ENCODE measurements at regions not wholly inside any gene's neighbourhood (a gene's known extent, or its start where the extent isn't known, plus 50 kb on each side); places are given as distances from the start of the nearest gene placed in this dataset.

GRCh38 chr17:69884356-69884755 is 190.7 kb upstream of the KCNJ16 start:
- no peak for DNase-seq (ENCODE audit: low read depth in 2 of 2)

- DNase-seq (ENCODE audit: low read depth in 2 of 2): no peak
These were observed 190.2 kb upstream of the KCNJ16 start for GRCh38 chr17:69884846-69885245.

- peak; percentile 44 to 58 for DNase-seq (ENCODE audit: low read depth in 2 of 2)
These were observed 176.4 kb upstream of the KCNJ16 start for GRCh38 chr17:69898601-69899000.

DNA sequence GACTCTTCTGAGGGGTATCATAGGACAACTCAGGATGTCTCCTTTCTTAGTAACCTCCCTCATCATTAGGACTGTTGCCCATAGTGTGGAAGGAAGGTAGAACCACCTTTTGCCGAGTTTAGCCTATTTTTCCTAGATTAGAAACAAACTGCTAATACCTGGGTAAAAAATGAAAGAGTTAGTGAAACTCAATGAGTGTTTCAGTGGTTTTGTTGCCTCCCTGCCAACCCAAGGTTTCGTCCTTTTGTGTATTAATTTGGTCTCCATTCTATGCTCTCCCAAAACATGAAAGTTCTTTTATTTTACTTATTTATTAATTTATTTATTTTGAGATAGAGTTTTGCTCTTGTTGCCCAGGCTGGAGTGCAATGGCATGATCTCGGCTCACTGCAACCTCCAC is 174.9 kb upstream of the KCNJ16 start:
- DNase-seq (ENCODE audit: low read depth in 2 of 2): no peak

DNA sequence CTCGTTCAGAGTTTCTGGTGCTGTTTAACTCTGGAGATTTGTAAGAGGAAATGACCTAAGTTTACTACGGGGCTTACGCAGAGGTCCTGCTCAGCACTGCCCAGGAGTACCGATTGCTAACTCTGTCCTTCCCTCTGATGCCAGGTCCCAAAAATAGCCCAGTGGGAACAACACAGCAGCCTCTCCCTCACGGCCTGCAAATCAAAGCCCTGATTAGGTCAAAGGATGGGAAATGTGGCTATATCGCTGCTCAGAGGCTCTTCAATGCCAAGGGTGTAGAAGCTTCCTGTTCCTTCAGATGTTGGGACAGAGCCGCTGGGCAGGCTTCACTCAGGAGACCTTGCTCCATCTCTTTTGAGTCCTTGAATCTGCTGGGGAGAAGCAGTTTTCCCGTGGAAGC is 174.2 kb upstream of the KCNJ16 start:
- no peak for DNase-seq (ENCODE audit: low read depth in 2 of 2)

DNA sequence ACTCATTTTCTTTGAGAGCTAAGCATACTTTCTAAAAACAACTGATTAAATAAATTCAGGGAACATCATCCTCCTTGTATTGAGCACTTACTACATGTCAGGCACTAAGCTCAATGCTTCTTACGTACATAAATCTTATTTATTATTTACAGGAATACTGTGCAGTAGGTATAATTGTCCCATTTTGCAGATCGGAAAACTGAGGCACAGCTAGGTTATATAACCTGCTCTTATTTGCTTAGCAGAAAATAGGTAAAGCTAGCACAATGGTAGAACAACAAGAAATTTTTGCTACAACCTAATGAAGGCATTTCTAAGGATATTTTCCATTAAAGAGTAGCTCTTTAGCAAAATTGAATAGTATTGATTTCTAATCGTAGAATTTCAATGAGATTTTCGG is 168.7 kb upstream of the KCNJ16 start:
- DNase-seq (ENCODE audit: low read depth in 2 of 2): no peak

DNA sequence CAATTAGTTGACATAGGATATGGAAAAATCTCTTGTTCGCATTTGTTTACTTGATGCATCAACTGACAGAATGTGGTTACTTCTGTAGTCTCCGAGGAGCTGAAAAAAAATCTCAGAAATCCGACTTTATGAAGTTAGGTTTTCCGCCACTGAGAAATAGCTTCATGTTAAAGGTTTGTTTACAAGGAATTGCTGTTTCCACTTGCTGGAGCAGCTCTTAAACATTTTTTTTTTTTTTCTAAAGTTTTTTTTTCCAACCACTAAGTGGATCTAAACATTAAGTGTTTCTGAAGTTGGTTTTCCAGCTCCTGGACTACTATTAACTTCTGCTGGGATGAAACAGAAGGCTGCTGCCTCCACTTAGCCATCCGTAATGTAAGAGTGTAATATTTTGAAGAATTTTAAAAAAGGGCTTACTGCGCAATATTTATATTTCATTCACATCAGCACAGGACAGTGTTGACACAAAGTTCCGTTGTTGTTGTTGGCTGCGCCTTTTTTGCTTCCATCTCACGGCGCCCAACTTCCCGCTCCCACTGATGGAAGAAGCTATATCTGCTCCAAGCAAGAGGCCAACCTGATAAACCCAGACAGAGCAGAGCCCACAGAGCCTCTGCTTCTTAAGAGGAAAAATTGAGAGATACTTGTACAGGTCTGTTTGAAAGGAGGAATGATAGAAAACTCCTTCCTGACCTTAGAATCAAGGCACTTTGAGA is 167.7 kb upstream of the KCNJ16 start:
- DNase-seq (ENCODE audit: low read depth in 2 of 2): no peak

DNA sequence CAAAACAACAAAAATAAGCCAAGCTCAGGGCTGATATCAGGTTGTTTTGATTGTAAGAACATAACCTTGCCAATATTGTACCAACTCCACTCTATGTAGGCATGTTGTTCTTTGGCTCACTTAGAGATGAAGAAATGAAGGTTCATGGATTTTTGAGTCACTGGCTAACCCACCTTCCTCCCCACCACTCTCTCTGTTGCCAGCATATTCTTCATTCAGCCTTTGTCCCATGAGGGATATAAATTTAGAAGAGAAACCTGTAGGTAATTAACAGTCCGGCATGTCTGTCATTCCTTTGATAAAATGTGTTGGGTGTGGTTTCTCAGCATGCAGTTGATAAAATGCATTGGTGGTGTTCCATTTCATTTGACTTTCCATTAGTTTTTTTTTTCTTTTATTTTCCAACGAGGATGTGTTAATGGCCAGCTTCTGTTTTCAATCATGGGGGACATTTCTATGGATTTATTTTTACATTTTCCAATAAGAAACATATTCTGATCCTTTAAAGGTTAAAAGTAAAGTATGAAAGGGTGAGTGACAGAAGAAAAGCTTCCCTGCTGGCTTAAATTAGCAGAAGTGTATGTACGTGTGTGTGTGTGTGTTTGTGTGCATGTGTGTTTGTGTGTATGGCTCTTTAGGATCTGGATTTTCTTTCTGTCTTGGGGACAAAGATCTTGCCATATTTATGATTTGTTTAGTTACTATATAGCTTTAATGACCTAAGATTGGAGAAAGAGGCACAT is 166.2 kb upstream of the KCNJ16 start:
- DNase-seq (ENCODE audit: low read depth in 2 of 2): peak; percentile 40 to 48

DNA sequence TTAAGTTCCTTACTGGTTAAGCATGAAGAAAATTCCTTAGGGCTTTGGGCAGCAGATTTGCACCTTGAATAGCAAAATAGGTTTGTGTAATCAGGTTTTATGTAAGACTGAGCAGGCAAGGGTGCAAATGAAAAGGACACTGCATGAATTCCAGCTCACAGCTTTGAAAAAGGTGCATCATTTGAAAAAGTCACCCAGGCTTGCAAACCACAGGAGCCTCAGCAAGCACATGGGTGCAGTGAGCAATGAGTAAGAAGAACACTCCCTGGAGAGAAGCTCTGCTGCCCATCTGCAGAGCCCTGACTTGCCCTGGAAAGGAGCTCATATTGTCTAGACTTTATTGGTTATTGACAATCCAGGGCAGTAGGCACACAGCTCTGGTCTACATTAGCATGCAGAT is 165.6 kb upstream of the KCNJ16 start:
- no peak for DNase-seq (ENCODE audit: low read depth in 2 of 2)

DNA sequence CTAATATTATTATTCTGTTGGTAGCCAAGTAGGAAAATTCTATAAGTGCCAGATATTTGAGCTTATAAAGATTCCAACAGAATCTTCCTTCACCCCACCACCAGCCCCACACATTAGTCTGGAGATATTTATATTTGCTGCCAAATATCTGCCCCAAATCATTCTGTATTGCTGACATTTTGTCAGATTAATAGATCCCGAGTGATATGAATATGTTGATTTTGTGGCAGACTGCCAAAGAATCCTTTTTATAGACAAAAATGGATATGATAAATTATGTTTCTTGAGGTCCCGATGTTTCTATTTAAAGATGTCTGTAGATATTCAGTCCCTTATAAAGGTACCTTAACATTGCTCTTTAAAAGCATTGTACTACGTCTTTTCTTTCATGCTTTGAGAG is 162.2 kb upstream of the KCNJ16 start:
- no peak for DNase-seq (ENCODE audit: low read depth in 2 of 2)

DNA sequence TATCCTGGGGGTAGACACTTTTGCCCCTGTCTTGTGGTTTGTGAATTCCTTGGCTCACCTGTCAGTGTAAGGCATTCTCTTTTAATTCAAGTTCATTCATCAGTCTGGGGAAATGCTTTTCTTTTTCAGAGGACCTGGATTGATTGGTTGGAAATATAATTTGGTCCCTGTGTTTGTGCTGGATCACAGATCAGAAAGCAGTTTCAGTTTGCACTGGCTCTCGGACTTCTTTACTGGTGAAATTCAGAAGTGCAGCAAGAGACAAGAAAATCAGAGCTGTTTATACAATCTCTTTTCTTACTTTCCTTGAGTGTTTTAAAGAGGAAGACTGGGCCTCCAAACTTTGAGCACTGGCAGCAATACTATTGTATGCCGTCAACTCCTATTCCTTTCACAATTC is 161.8 kb upstream of the KCNJ16 start:
- DNase-seq (ENCODE audit: low read depth in 2 of 2): no peak

- DNase-seq (ENCODE audit: low read depth in 2 of 2): no peak
These were observed 161.4 kb upstream of the KCNJ16 start for GRCh38 chr17:69913616-69914015.

GRCh38 chr17:69914520-69914919 is 160.5 kb upstream of the KCNJ16 start:
- DNase-seq (ENCODE audit: low read depth in 2 of 2): no peak

DNA sequence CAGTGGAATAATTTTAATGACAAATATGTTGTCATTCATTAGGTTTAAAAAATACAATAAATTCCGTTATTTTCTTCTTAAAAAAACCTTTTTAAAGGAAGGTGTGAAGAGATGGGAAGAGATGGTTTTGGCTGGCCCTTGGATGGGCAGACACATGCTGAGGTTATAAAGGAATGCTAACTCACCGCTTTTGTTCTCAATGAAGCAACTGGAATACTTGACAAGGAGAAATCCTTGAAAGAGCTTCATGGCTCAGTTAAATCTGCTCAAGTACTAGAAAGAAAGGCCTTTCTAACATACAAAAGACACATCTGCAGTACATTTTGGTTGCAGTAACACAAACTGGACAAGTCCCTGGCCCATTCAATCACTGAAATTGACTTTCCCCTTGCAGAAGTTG is 158.3 kb upstream of the KCNJ16 start:
- DNase-seq (ENCODE audit: low read depth in 2 of 2): no peak

DNA sequence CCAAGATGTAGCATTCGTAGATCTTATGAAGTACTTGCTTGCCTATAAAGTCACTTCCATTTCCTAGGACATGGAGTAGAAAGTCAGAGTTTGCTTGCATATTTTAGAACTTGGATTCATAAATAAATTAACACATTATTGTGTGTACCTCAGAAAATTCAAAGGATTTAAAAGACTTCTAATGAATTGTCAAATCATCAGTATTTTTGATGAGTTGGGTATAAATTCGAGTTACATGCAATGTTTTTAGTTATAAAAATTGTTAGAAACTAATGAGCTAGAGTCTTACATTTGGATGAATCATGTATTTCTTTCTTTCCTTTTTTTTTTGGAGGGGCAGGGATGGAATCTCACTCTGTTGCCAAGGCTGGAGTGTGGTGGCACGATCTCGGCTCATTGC is 156.9 kb upstream of the KCNJ16 start:
- DNase-seq (ENCODE audit: low read depth in 2 of 2): no peak

GRCh38 chr17:69919789-69920188 is 155.2 kb upstream of the KCNJ16 start:
- DNase-seq (ENCODE audit: low read depth in 2 of 2): no peak

- DNase-seq (ENCODE audit: low read depth in 2 of 2): no peak
These were observed 154.0 kb upstream of the KCNJ16 start for GRCh38 chr17:69921046-69921445.

- DNase-seq (ENCODE audit: low read depth in 2 of 2): no peak
These were observed 146.4 kb upstream of the KCNJ16 start for GRCh38 chr17:69928611-69929010.

- DNase-seq (ENCODE audit: low read depth in 2 of 2): no peak
These were observed 138.0 kb upstream of the KCNJ16 start for GRCh38 chr17:69936996-69937395.

- DNase-seq (ENCODE audit: low read depth in 2 of 2): no peak
These were observed 132.0 kb upstream of the KCNJ16 start for GRCh38 chr17:69943058-69943457.

DNA sequence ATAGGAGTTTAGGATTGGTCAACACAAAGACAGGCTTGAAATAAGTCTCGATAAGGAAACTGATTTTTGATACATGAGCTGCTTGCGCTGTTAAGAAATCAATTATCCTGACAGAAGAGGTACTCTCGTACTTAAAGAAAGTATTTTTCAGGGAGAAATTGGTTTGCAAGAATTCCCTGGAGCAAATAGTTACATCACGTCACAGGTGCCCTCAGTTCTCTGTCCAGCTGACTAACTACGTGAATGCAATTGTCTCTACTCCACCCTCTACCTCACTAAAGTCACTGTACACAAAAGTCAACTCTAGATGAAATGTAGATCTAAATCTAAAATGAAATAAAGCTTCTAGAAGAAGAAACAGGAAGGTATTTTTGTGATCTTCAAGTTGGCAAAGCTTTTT is 130.6 kb upstream of the KCNJ16 start:
- no peak for DNase-seq (ENCODE audit: low read depth in 2 of 2)

GRCh38 chr17:69945698-69946185 is 129.3 kb upstream of the KCNJ16 start:
- no peak for DNase-seq (ENCODE audit: low read depth in 2 of 2)

- DNase-seq (ENCODE audit: low read depth in 2 of 2): no peak
These were observed 127.8 kb upstream of the KCNJ16 start for GRCh38 chr17:69947027-69947759.

Data from fibroblast of skin of left quadriceps (primary cell).